ENCODE measurements at regions not wholly inside any gene's neighbourhood (a gene's known extent, or its start where the extent isn't known, plus 50 kb on each side); places are given as distances from the start of the nearest gene placed in this dataset.

DNA sequence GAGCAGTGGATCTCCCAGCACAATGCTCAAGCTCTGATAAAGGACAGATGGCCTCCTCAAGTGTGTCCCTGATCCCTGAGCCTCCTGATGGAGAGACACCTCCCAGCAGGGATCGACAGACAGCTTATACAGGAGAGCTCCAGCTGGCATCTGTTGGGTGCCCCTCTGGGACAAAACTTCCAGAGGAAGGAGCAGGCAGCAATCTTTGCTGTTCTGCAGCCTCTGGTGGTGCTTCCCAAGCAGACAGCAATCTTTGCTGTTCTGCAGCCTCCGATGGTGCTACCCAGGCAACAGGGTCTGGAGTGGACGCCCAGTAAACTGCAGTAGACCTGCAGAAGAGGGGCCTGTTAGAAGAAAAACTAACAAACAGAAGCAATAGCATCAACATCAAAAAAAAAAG is 349.3 kb upstream of the SPRY2 start:
- no peak overlapping the region for H3K4me3 ChIP-seq (ENCODE audit: control insufficient read depth in 1 of 7, extremely low read depth in 1 of 7, insufficient read depth in 4 of 7, low read depth in 2 of 7, low read length in 6 of 7)
- no peaks in the 10 kb centered on the region for H3K36me3 ChIP-seq (ENCODE audit: control insufficient read depth in 4 of 4, insufficient read depth in 4 of 4, low read length in 3 of 4)
- 95% methylated on average over 2 of the region's 3 CpGs for WGBS (ENCODE audit: insufficient coverage)
- DNase-seq = no peak
- H3K9me3 ChIP-seq (ENCODE audit: control extremely low read depth in 1 of 5, control insufficient read depth in 4 of 5, insufficient read depth in 2 of 5, low read depth in 1 of 5, low read length in 4 of 5) = peaks cover 0 to 3% (median 2%) of the 10 kb centered on the region in 5 experiments
- H3K4me1 ChIP-seq (ENCODE audit: control extremely low read depth in 1 of 4, control insufficient read depth in 4 of 4, insufficient read depth in 4 of 4, low read length in 3 of 4) = peaks cover 0 to 2% (median 0%) of the 10 kb centered on the region in 4 experiments
- CTCF ChIA-PET = no interaction called here
- POLR2A ChIA-PET = no interaction called here
- H3K27ac ChIP-seq (ENCODE audit: insufficient read depth in 1 of 2, low read depth in 1 of 2, low read length in 2 of 2, poor library complexity in 1 of 2, severe bottlenecking in 2 of 2) = no peak overlapping the region
- H3K27me3 ChIP-seq (replicated peaks in 2 of 5; ENCODE audit: control insufficient read depth in 4 of 5, insufficient read depth in 5 of 5, low read length in 4 of 5) = no peaks in the 10 kb centered on the region

DNA sequence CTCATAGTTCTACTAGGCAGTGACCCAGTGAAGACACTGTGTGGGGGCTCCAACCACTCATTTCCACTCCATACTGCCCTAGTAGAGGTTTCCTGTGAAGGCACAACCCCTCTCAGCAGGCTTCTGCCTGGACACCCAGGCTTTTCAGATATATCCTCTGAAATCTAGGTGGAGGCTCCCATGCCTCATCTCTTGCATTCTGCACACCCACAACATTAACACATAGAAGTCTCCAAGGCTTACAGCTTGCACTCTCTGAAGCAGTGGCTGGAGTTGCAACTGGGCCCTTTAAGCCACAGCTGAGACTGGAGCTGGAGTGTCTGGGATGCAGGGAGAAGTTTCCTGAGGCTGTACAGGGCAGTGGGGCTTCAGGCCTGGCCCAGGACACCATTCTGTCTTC is 347.7 kb upstream of the SPRY2 start:
- Histone ChIP-seq H3K9me3 (ENCODE audit: control extremely low read depth in 1 of 5, control insufficient read depth in 4 of 5, insufficient read depth in 2 of 5, low read depth in 1 of 5, low read length in 4 of 5) (peaks cover 0 to 3% (median 2%) of the 10 kb centered on the region in 5 experiments), H3K27me3 (replicated peaks in 2 of 5; ENCODE audit: control insufficient read depth in 4 of 5, insufficient read depth in 5 of 5, low read length in 4 of 5) (no peaks in the 10 kb centered on the region), H3K4me3 (ENCODE audit: control insufficient read depth in 1 of 7, extremely low read depth in 1 of 7, insufficient read depth in 4 of 7, low read depth in 2 of 7, low read length in 6 of 7) (no peak overlapping the region), H3K4me1 (ENCODE audit: control extremely low read depth in 1 of 4, control insufficient read depth in 4 of 4, insufficient read depth in 4 of 4, low read length in 3 of 4) (peaks cover 0 to 2% (median 0%) of the 10 kb centered on the region in 4 experiments), H3K36me3 (ENCODE audit: control insufficient read depth in 4 of 4, insufficient read depth in 4 of 4, low read length in 3 of 4) (no peaks in the 10 kb centered on the region), H3K27ac (ENCODE audit: insufficient read depth in 1 of 2, low read depth in 1 of 2, low read length in 2 of 2, poor library complexity in 1 of 2, severe bottlenecking in 2 of 2) (no peak overlapping the region)
- ChIA-PET CTCF (no interaction called here), POLR2A (no interaction called here)
- DNase-seq = no peak

DNA sequence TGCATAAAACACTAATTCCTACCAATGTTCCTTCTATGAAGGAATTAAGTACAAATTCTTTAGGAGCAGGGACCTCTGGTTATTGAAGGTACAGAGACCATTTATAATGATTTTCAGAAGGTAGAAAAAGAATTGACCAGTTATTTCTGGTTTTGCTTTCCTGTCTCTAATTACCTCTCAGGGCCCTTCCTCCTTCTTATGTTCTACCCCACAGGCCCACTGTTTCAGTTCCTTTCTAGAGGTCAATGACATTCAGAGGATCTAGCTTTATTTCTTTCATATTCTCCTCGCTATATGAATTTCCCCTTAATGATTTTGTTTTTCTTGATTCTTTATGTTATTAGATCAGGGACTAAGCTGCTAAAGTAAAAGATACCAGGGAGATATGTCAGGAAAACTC is 345.0 kb upstream of the SPRY2 start:
- no peak for DNase-seq
- Histone ChIP-seq H3K36me3 (ENCODE audit: control insufficient read depth in 4 of 4, insufficient read depth in 4 of 4, low read length in 3 of 4) (no peaks in the 10 kb centered on the region), H3K27me3 (replicated peaks in 2 of 5; ENCODE audit: control insufficient read depth in 4 of 5, insufficient read depth in 5 of 5, low read length in 4 of 5) (no peaks in the 10 kb centered on the region), H3K4me1 (ENCODE audit: control extremely low read depth in 1 of 4, control insufficient read depth in 4 of 4, insufficient read depth in 4 of 4, low read length in 3 of 4) (peaks cover 0 to 2% (median 1%) of the 10 kb centered on the region in 4 experiments), H3K27ac (ENCODE audit: insufficient read depth in 1 of 2, low read depth in 1 of 2, low read length in 2 of 2, poor library complexity in 1 of 2, severe bottlenecking in 2 of 2) (no peak overlapping the region), H3K9me3 (ENCODE audit: control extremely low read depth in 1 of 5, control insufficient read depth in 4 of 5, insufficient read depth in 2 of 5, low read depth in 1 of 5, low read length in 4 of 5) (peaks cover 0 to 3% (median 0%) of the 10 kb centered on the region in 5 experiments), H3K4me3 (ENCODE audit: control insufficient read depth in 1 of 7, extremely low read depth in 1 of 7, insufficient read depth in 4 of 7, low read depth in 2 of 7, low read length in 6 of 7) (no peak overlapping the region)
- POLR2A ChIA-PET = no interaction called here
- no CpG with 5 or more reads among the region's 1 CpG for WGBS (ENCODE audit: insufficient coverage)
- CTCF ChIA-PET = interaction anchor here (1.2 kb wide), 1 partner anchor 13 kb away, joined by 3 read pairs; no protein-coding TSS in a partner anchor

- POLR2A ChIA-PET = no interaction called here
- Histone ChIP-seq H3K27me3 (replicated peaks in 2 of 5; ENCODE audit: control insufficient read depth in 4 of 5, insufficient read depth in 5 of 5, low read length in 4 of 5) (no peaks in the 10 kb centered on the region), H3K36me3 (ENCODE audit: control insufficient read depth in 4 of 4, insufficient read depth in 4 of 4, low read length in 3 of 4) (no peaks in the 10 kb centered on the region), H3K4me1 (ENCODE audit: control extremely low read depth in 1 of 4, control insufficient read depth in 4 of 4, insufficient read depth in 4 of 4, low read length in 3 of 4) (peaks cover 0 to 2% (median 1%) of the 10 kb centered on the region in 4 experiments), H3K27ac (ENCODE audit: insufficient read depth in 1 of 2, low read depth in 1 of 2, low read length in 2 of 2, poor library complexity in 1 of 2, severe bottlenecking in 2 of 2) (no peak overlapping the region), H3K9me3 (ENCODE audit: control extremely low read depth in 1 of 5, control insufficient read depth in 4 of 5, insufficient read depth in 2 of 5, low read depth in 1 of 5, low read length in 4 of 5) (peaks cover 0 to 6% (median 2%) of the 10 kb centered on the region in 5 experiments), H3K4me3 (ENCODE audit: control insufficient read depth in 1 of 7, extremely low read depth in 1 of 7, insufficient read depth in 4 of 7, low read depth in 2 of 7, low read length in 6 of 7) (no peak overlapping the region)
- no peak for DNase-seq
- CTCF ChIA-PET = no interaction called here
- WGBS (ENCODE audit: insufficient coverage) = no CpG with 5 or more reads among the region's 2 CpGs
Observed at GRCh38 chr13:80684217-80684991, 343.5 kb upstream of the SPRY2 start.

DNA sequence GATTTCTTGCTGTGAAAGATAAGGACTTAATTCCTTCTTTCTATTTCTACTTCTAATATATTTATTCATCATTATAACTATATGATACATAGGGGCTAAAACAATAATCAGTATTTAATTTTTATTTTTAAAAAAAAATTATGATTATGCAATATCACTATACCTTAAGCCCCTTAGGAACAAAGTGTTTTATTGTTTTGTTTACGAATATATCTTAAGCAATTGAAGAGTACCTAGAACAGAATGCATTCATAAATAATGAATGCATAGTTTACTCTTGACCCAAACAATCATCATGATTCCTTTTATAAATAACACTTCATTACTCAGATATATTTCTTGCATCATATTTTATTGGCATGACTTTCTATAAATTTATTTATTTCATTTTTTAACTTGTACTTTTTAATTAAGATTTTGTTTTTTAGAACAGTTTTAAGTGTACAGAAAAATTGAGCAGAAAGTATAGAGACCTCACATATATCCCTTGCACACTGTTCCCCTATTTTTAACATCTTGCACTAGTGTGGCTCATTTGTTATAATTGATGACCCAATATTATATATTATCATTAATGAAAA is 339.9 kb upstream of the SPRY2 start:
- Histone ChIP-seq H3K27me3 (replicated peaks in 2 of 5; ENCODE audit: control insufficient read depth in 4 of 5, insufficient read depth in 5 of 5, low read length in 4 of 5) (no peaks in the 10 kb centered on the region), H3K36me3 (ENCODE audit: control insufficient read depth in 4 of 4, insufficient read depth in 4 of 4, low read length in 3 of 4) (no peaks in the 10 kb centered on the region), H3K4me1 (ENCODE audit: control extremely low read depth in 1 of 4, control insufficient read depth in 4 of 4, insufficient read depth in 4 of 4, low read length in 3 of 4) (peaks cover 0 to 2% (median 1%) of the 10 kb centered on the region in 4 experiments), H3K27ac (ENCODE audit: insufficient read depth in 1 of 2, low read depth in 1 of 2, low read length in 2 of 2, poor library complexity in 1 of 2, severe bottlenecking in 2 of 2) (no peak overlapping the region), H3K9me3 (ENCODE audit: control extremely low read depth in 1 of 5, control insufficient read depth in 4 of 5, insufficient read depth in 2 of 5, low read depth in 1 of 5, low read length in 4 of 5) (peaks cover 0 to 26% (median 5%) of the 10 kb centered on the region in 5 experiments), H3K4me3 (ENCODE audit: control insufficient read depth in 1 of 7, extremely low read depth in 1 of 7, insufficient read depth in 4 of 7, low read depth in 2 of 7, low read length in 6 of 7) (no peak overlapping the region)
- POLR2A ChIA-PET = no interaction called here
- CTCF ChIA-PET = no interaction called here
- whole genome bisulfite sequencing (ENCODE audit: insufficient coverage) = no CpG with 5 or more reads among the region's 1 CpG
- DNase-seq = no peak

GRCh38 chr13:80679423-80679822 is 338.5 kb upstream of the SPRY2 start:
- peaks cover 0 to 2% (median 0%) of the 10 kb centered on the region in 4 experiments for H3K4me1 ChIP-seq (ENCODE audit: control extremely low read depth in 1 of 4, control insufficient read depth in 4 of 4, insufficient read depth in 4 of 4, low read length in 3 of 4)
- H3K36me3 ChIP-seq (ENCODE audit: control insufficient read depth in 4 of 4, insufficient read depth in 4 of 4, low read length in 3 of 4) = no peaks in the 10 kb centered on the region
- no peak overlapping the region for H3K4me3 ChIP-seq (ENCODE audit: control insufficient read depth in 1 of 7, extremely low read depth in 1 of 7, insufficient read depth in 4 of 7, low read depth in 2 of 7, low read length in 6 of 7)
- CTCF ChIA-PET = no interaction called here
- no peaks in the 10 kb centered on the region for H3K27me3 ChIP-seq (replicated peaks in 2 of 5; ENCODE audit: control insufficient read depth in 4 of 5, insufficient read depth in 5 of 5, low read length in 4 of 5)
- WGBS (ENCODE audit: insufficient coverage) = no CpG with 5 or more reads among the region's 1 CpG
- peaks cover 0 to 26% (median 5%) of the 10 kb centered on the region in 5 experiments for H3K9me3 ChIP-seq (ENCODE audit: control extremely low read depth in 1 of 5, control insufficient read depth in 4 of 5, insufficient read depth in 2 of 5, low read depth in 1 of 5, low read length in 4 of 5)
- POLR2A ChIA-PET = no interaction called here
- H3K27ac ChIP-seq (ENCODE audit: insufficient read depth in 1 of 2, low read depth in 1 of 2, low read length in 2 of 2, poor library complexity in 1 of 2, severe bottlenecking in 2 of 2) = no peak overlapping the region
- no peak for DNase-seq

GRCh38 chr13:80677227-80677626 is 336.3 kb upstream of the SPRY2 start:
- Histone ChIP-seq H3K27ac (ENCODE audit: insufficient read depth in 1 of 2, low read depth in 1 of 2, low read length in 2 of 2, poor library complexity in 1 of 2, severe bottlenecking in 2 of 2) (no peak overlapping the region), H3K4me3 (ENCODE audit: control insufficient read depth in 1 of 7, extremely low read depth in 1 of 7, insufficient read depth in 4 of 7, low read depth in 2 of 7, low read length in 6 of 7) (no peak overlapping the region), H3K4me1 (ENCODE audit: control extremely low read depth in 1 of 4, control insufficient read depth in 4 of 4, insufficient read depth in 4 of 4, low read length in 3 of 4) (peaks cover 0 to 2% (median 0%) of the 10 kb centered on the region in 4 experiments), H3K27me3 (replicated peaks in 2 of 5; ENCODE audit: control insufficient read depth in 4 of 5, insufficient read depth in 5 of 5, low read length in 4 of 5) (no peaks in the 10 kb centered on the region), H3K9me3 (ENCODE audit: control extremely low read depth in 1 of 5, control insufficient read depth in 4 of 5, insufficient read depth in 2 of 5, low read depth in 1 of 5, low read length in 4 of 5) (peaks cover under 1 to 34% (median 5%) of the 10 kb centered on the region in 5 experiments), H3K36me3 (ENCODE audit: control insufficient read depth in 4 of 4, insufficient read depth in 4 of 4, low read length in 3 of 4) (no peaks in the 10 kb centered on the region)
- peak in 1 of 3 donors; percentile 6 for DNase-seq
- ChIA-PET POLR2A (no interaction called here), CTCF (no interaction called here)
- no CpG with 5 or more reads among the region's 2 CpGs for WGBS (ENCODE audit: insufficient coverage)

Measured in common myeloid progenitor, CD34-positive (primary cell).